GM13976 (cell line): ENCODE measurements at regions not wholly inside any gene's neighbourhood (a gene's known extent, or its start where the extent isn't known, plus 50 kb on each side); places are given as distances from the start of the nearest gene placed in this dataset.
"Not testable (repeated sequence)": the region's sequence is repeated elsewhere in the genome, so short reads cannot be mapped to it uniquely, and the experiment has no call there.

Experiments
- DNase-seq: peaks from one replicate; pipeline ENCODE4 v3.0.0; 2012; ENCODE audit warnings: low spot score
- in situ Hi-C: fragments of 300-500 bp; cut with MboI; formaldehyde crosslinking; loops from one replicate; pipeline ENCODE4 v1.12.0; 2022; ENCODE audit warnings: low sequenced_read_pairs, mixed read lengths, inconsistent platforms; ENCODE audit not compliant: unreplicated experiment
- TF ChIP-seq, protein P1 (sequence below): IDR thresholded peaks from 2 replicates; pipeline ENCODE4 v1.5.1; 2012; ENCODE audit warnings: borderline replicate concordance, mild to moderate bottlenecking; ENCODE audit not compliant: insufficient read depth; ENCODE audit errors: extremely low read depth, missing control alignments, control extremely low read depth

GRCh38 chr3:193815246-193816027 lies 222.4 kb downstream of the OPA1 start:
- TF ChIP-seq, protein P1, sequence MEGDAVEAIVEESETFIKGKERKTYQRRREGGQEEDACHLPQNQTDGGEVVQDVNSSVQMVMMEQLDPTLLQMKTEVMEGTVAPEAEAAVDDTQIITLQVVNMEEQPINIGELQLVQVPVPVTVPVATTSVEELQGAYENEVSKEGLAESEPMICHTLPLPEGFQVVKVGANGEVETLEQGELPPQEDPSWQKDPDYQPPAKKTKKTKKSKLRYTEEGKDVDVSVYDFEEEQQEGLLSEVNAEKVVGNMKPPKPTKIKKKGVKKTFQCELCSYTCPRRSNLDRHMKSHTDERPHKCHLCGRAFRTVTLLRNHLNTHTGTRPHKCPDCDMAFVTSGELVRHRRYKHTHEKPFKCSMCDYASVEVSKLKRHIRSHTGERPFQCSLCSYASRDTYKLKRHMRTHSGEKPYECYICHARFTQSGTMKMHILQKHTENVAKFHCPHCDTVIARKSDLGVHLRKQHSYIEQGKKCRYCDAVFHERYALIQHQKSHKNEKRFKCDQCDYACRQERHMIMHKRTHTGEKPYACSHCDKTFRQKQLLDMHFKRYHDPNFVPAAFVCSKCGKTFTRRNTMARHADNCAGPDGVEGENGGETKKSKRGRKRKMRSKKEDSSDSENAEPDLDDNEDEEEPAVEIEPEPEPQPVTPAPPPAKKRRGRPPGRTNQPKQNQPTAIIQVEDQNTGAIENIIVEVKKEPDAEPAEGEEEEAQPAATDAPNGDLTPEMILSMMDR = no peak
- in situ Hi-C loops = no loop called here
- no peak for DNase-seq

GRCh38 chr3:193816028-193816395 lies 223.0 kb downstream of the OPA1 start:
- no peak for DNase-seq
- in situ Hi-C loops = no loop called here
- TF ChIP-seq, protein P1 = no peak

DNA sequence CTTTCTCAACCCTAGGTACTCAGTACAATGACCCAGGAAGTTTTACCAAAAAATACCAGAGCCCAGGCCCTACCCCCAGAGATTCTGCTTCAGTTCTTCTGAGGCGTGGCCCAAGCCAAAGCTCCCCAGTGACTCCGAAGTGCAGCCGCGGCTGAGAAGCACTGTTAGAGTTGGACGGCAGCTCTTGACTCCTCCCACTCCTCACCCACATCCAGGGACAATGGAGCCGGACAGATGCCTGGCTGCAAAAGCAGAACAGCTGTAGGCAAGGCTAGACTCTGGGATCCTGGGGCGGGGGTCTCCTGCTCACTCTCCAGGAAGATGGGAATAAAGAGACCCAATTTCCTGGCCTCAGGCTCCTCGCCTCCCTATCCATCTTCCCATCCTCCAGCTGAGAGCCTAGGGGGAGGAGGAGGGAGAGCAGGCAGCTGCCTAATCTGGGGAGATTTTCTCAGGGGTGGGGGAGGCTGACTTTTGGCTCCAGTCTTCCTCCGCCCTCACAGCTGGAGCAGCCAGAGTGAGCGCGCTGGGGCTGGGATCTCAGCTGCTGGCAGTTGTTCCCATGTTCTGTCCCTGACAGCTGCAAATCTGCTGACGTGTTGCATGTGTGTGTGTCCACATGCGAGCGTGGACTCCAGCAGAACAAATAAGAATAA lies 223.8 kb downstream of the OPA1 start:
- TF ChIP-seq, protein P1 = no peak
- no peak for DNase-seq
- in situ Hi-C loops = no loop called here

GRCh38 chr3:193819117-193820010 lies 226.4 kb downstream of the OPA1 start:
- no peak for DNase-seq
- in situ Hi-C loops = no loop called here
- TF ChIP-seq, protein P1 = no peak

- TF ChIP-seq, protein P1 = no peak
- no peak for DNase-seq
- in situ Hi-C loops = no loop called here
These were observed 228.2 kb downstream of the OPA1 start for GRCh38 chr3:193821151-193821668.

DNA sequence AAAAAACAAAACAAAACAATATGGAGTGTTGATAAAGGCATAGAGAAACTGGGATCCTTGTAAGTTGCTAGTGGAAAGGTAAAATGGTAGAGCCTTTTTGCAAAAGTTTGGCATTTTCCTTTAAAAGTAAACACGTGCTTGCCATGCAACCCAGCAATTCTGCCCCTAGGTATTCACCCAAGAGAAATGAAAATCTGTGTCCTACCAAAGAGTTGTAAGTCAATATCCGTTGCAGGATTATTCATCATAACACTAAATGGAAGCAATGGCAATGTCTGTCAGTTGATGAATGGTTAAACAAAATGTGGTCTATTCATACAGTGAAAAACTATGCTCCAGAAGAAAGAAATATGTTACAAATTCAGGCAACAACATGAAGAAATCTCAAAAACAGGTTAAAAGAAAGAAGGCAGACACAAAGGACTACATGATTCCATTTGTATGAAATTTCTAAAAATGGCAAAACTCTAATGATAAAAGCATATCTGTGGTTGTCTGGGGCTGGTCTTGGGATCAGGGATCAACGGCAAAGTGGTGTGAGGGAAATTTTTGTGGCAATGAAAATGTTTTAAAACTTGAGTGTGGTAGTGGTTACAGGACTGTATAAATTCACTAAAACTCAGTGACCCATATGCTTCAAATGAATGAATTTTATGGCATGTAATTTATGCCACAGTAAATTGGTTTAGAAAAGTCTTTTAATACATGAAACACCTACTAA lies 229.6 kb downstream of the OPA1 start:
- no peak for DNase-seq
- in situ Hi-C loops = no loop called here
- TF ChIP-seq, protein P1 = no peak

DNA sequence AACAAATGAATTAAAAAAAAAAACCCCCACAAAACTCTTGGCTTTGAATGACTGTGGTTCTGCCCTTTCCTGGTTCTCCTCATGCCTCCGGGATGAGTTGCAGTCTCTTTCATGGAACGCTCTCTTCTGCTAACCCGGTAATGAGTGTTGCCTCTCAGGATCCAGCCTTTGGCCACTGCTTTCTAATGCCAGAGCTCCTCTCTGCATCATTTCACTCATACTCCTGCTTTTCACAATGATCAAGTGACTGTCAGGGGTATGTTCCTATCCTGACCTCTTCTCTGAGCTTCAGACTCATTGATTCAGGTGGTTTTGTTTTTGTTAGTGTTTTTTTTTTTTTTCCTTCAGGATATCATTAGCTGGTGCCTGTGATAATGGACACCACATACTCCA lies 230.2 kb downstream of the OPA1 start:
- in situ Hi-C loops, DNase-seq: not testable (repeated sequence)
